NCI-H1048 (cell line): ENCODE measurements at regions not wholly inside any gene's neighbourhood (a gene's known extent, or its start where the extent isn't known, plus 50 kb on each side); places are given as distances from the start of the nearest gene placed in this dataset.
"Not testable (repeated sequence)": the region's sequence is repeated elsewhere in the genome, so short reads cannot be mapped to it uniquely, and the experiment has no call there.

ENCODE experiments used
- DNase-seq: peaks from one replicate; lab custom pipeline; 2025; lab: John Stamatoyannopoulos, UW

DNA sequence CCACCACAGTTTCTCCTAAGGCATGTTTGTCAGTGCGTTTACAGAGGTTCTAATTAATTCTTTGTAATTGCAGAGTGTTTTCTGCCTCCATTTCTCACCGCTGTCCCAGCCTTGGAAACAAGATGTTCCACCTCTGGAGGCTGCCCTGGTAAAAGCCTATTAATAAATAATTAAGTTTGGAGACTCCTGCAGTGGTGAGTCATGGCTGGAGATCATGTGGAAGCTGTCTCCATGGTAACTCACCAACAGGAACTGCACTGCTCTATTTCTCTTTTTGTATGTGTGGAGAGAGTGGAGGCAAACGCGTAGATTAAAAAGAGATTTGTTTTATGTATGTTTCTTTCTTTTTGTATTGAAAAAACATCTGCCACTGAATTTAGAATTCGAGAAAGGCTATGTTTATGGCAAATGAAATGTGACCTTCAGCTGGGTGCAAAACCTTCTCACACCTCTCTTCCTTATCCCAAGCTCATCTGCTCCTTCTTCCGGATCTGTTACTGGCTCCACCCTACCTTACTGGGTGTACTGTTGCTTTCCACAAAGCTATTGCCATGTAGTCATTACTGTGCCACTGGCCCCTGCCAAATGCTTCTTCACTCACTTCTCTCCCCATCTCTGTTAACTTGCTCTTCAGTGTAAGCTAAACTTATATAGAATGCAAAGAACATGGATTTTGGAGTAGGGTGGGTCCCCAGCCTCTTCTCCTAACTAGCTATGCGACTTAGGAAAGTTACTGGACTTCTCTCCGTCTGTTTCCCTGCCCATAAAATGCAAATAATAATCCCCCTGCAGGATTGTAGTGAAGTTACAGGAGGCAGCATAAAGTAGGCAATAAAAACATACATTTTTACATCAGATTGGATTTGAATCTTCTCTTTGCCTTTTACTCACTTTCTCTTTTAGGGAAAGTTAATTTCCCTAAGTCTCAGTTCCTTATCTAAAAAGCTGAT, 778.5 kb downstream of the NTRK3 start:
- peak; percentile 39 for DNase-seq

DNA sequence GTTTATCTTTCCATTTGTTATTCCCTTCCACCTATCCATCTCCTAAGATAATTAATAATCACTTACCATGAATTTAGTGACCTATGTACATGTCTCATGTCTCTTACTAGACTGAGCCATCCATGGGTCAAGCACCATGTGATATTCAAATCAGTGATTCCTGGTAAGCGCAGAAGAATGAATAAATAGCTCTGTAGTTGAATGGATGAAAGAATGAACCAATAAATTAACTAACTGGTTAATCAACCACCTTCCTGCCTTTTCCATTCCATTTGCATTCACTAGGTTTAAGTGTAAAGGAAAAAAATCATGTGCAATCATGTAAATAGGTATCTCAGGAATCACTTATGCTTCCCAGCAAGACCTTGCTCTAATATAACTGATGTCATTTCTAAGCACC, 779.5 kb downstream of the NTRK3 start:
- DNase-seq = no peak

GRCh38 chr15:87470923-87471322, 785.6 kb downstream of the NTRK3 start:
- DNase-seq = no peak

GRCh38 chr15:87463956-87464355, 792.6 kb downstream of the NTRK3 start:
- DNase-seq = not testable (repeated sequence)

GRCh38 chr15:87461631-87462030, 794.9 kb downstream of the NTRK3 start:
- DNase-seq = no peak

DNA sequence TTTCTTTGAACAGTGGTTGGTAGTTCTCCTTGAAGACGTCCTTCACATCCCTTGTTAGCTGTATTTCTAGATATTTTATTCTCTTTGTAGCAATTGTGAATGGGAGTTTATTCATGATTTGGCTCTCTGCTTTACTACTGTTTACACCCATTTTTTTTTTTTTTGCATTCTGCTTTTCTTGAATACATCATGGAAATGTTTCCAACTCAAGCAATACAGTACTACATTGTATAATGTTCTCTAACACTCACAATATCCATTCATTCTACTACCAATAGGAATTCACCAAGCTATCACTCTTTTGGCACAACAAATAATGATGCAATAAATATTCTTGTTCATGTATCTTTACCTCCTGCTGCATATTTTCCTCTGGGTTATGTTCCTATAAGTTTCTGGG, 801.7 kb downstream of the NTRK3 start:
- no peak for DNase-seq

DNA sequence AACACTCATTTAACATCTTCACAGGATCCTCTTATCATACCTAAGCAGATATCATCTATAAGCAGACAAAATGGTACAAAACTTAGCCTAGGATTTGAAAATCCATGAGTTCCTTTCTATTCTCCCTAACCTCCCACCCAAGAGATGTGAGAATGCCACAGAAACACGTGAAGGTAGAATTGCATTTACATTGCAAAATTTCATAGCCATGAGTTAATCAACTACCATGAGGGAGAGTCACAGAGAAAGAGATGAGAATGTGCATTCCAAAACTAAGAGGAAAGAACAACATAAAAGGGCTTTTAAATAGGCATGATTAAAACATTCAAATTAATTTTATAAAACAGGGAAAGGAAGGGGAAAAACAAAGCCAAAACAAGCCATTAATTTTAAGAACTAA, 806.2 kb downstream of the NTRK3 start:
- no peak for DNase-seq

GRCh38 chr15:87439090-87439489, 817.4 kb downstream of the NTRK3 start:
- no peak for DNase-seq

GRCh38 chr15:87433871-87434270, 822.7 kb downstream of the NTRK3 start:
- DNase-seq = no peak

- DNase-seq = no peak
Observed at GRCh38 chr15:87429754-87430153, 826.8 kb downstream of the NTRK3 start.

DNA sequence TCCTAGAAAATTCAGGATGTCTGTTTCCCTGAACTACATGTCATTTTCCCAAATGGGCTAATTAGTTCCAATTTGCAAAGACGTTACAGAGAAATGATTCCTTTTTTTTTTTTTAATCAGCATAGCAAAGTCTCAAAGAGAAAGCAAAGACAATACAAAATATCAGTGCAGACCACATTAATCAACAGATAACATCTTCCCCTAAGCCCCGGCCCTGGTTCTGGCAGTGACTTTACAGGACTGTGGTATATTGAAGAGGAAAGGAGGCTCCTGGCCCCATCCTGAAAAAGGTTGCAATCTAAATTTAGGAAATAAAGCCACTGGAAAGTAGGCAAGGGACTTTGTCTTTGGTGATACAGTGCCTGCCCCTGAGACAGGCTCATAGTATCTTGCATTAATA, 836.5 kb downstream of the NTRK3 start:
- no peak for DNase-seq

DNA sequence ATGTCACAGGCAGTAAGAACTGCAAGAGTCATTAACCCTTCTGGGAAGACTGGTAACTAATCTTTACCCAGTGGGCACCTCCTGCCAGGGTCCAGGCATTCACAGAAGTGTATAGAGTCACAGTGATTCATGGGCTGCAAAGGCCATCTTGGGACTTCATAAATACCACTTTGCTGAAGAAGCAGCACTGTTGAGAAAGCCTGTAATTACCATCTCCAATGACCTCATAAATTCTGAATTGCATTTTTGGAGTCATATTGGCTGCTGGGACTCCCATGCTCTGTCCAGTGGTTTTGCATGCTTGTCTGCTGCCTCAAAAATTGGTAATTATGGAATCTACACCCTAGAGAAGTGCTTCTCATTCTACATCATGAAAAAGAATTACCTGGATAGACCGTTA, 837.2 kb downstream of the NTRK3 start:
- no peak for DNase-seq

DNA sequence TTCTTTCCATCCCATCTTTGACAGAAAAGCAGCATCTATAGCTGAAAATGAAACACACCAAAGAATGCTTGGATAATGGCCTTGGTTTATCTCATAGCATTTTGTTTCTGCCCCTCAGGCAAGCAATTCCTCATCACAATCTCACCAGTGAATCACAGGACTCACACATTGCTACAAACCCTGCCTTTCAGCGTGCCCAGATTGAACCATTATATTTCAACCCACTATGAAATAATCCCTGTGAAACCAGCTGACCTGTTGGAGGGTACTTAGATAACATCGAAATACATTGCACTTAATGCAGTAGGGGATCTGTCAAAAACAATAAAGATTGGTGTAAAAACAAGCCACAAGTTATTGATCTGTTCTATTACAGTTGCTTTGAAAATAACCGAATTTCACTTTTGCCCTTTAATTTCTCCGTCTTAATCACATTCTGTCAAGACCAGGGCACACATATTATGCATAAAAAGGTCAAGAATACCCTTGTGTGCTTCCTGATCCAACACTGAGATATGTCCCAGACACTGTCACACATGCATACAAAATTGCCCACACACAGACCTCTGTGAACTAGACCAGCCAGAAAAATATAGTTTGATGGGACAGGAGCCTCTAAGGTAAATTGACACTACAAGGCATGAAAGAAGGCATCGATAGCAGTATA, 839.8 kb downstream of the NTRK3 start:
- no peak for DNase-seq

DNA sequence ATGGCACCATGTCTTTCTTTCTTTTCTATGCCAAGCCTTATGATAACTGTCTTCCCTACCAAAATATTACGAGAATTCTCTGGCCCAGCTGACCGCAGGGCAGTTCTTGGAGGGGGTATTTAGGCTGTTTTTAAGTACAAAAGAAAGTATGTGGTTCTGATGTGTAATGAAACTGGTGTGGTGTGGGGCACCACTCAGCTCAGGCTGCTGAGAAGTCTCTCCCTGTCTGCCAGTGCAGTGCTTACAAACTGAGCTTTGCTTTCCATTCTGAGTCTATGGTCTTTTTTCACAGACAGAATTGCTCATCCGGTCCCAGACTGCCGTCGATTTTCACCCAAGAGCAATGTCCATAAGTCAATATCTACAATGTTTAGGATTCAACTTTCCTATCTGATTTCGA, 847.6 kb downstream of the NTRK3 start:
- no peak for DNase-seq

DNA sequence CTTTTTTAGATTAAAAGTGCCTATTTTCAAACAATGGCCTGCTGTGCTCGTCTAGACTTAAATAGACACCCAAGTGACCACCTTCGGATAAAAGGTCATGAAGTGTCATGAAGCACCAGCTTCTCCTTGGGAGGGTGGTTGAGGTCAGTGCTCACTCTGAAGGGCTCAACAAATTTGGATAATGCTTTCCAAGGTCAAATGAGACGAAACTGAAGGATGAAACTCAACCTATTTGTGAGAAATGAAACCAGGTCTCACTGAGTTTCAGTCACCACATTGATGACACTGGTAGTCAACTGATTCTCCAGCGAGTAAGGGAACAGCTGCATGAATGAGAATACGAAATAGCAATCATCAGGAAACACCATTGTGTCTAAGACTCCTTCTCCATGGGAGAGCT, 852.6 kb downstream of the NTRK3 start:
- DNase-seq = no peak

DNA sequence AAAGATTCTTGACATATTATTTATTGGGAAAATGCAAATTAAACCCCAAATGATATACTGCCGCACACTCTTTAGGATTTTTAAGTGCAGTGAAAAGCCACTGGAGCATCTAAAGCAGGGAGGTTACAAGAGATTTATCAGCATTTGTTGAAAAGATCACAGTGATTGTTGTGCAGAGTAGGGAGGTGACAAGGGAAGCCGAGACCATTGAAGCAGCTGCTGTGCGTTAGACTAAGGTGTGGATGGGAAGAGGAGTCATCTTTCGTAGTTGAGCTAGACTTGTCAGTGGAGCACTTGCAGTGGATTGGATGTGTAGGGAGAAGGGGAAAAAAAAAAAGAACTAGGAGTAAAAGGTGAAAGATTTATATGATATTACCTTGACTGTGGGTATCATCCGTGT, 854.6 kb downstream of the NTRK3 start:
- DNase-seq = no peak

DNA sequence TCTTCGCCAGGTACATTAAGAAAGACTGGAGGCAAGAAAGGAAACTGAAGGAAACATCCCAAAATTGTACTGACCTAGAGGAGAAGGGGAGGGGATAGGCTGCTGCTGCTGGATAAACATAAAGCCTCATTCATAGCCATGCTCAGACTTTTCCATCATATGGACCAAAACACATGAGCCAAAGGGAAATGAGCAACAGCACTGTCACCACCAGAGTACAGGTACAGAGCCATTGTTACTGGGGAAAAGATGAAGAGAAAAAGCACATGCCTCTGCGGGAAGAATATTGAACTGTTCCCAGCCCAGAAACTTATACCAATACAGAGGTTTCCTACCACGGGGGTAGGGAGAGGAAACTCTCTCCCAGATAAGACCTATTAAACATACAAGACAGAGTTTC, 861.9 kb downstream of the NTRK3 start:
- no peak for DNase-seq

DNA sequence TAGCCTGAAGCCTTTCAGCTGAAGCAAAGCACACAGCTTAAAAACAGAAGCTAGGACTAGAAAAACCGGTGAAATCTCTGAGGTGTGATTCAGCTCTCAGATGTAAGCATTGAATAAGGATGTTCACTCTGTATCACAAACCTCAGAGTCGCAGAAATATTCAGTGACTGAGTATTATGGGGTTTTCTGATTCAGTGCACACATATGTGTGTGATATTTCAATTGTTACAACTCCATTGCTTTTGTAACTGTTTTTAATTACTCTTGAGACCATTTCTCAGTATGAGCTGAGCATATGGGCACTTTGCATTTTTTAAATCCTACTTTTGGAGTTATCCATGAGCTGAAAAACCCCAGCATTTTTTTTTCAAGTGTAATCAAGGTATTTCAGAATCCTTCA, 868.8 kb downstream of the NTRK3 start:
- no peak for DNase-seq

DNA sequence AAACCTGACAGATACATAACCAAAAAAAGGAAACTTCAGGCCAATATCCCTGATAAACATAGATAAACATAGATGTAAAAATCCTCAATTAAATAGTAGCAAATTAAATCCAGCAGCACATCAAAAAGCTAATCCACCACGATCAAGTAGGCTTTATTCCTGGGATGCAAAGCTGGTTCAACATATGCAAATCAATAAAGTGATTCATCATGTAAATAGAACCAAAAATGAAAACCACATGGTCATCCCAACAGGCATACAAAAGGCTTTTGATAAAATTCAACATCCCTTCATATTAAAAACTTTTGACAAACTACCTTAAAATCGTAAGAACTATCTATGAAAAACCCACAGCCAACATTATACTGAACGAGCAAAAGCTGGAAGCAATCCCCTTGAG, 882.2 kb downstream of the NTRK3 start:
- no peak for DNase-seq

DNA sequence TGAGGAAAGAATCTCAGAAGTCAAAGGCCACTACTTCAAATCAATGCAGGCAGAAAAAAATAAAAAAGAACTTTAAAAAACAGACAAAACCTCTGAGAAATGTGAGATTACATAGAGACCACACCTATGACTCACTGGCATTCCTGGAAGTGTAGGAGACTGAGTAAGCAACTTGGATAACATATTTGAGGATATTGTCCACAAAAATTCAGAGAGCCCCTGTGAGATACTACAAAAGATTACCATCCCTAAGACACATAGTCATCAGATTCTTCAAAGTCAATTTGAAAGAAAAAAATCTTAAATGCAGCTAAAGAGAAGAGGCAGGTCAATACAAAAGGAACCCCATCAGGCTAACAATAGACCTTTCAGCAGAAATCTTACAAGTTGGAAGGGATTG, 887.3 kb downstream of the NTRK3 start:
- DNase-seq = no peak

- no peak for DNase-seq
Observed at GRCh38 chr15:87368511-87368910, 888.0 kb downstream of the NTRK3 start.

- no peak for DNase-seq
Observed at GRCh38 chr15:87365186-87365585, 891.4 kb downstream of the NTRK3 start.

DNA sequence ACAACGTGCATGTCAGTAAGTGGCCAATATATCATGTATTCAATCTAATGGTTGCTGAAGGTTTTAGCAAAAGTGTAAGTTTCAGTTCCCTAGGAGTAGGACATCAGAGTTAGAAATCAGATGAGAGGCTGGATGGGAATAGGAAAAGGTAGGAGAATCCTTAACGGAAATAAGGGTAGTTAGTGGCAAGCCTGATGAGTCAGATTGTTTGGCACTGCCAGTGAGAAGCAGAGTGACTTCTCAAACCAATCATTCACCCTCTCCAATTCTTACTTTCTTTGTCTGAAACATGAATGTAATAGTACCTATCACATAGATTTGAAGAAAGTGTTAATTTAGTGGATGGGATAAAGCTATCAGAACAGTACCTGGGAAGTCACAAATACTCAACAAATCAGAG, 894.0 kb downstream of the NTRK3 start:
- DNase-seq = no peak
